Bone marrow (tissue), 2 donors: ENCODE measurements at regions not wholly inside any gene's neighbourhood (a gene's known extent, or its start where the extent isn't known, plus 50 kb on each side); places are given as distances from the start of the nearest gene placed in this dataset.

Experiments used
- DNase-seq, 2 donors: peaks; one replicate each; lab custom pipeline; 2025; lab: John Stamatoyannopoulos, UW

- no peak for DNase-seq
Measured at GRCh38 chr5:1706021-1706420, 93.6 kb downstream of the MRPL36 start.

- no peak for DNase-seq
Measured at GRCh38 chr5:1704676-1705075, 95.0 kb downstream of the MRPL36 start.

GRCh38 chr5:1704266-1704665 lies 95.4 kb downstream of the MRPL36 start:
- DNase-seq = no peak

- no peak for DNase-seq
Measured at GRCh38 chr5:1703352-1704050, 96.1 kb downstream of the MRPL36 start.

GRCh38 chr5:1702318-1702717 lies 97.3 kb downstream of the MRPL36 start:
- DNase-seq = no peak

- no peak for DNase-seq
Measured at GRCh38 chr5:1701884-1702283, 97.8 kb downstream of the MRPL36 start.

- DNase-seq = no peak
Measured at GRCh38 chr5:1701216-1701864, 98.3 kb downstream of the MRPL36 start.

- no peak for DNase-seq
Measured at GRCh38 chr5:1699394-1699793, 100.2 kb downstream of the MRPL36 start.

- no peak for DNase-seq
Measured at GRCh38 chr5:1698589-1699316, 100.9 kb downstream of the MRPL36 start.

GRCh38 chr5:1692381-1692780 lies 107.3 kb downstream of the MRPL36 start:
- DNase-seq = no peak

GRCh38 chr5:1687301-1687970 lies 112.2 kb downstream of the MRPL36 start:
- no peak for DNase-seq

GRCh38 chr5:1686016-1686802 lies 113.4 kb downstream of the MRPL36 start:
- DNase-seq = no peak

- DNase-seq = no peak
Measured at GRCh38 chr5:1685066-1685465, 114.6 kb downstream of the MRPL36 start.

GRCh38 chr5:1681955-1682354 lies 117.7 kb downstream of the MRPL36 start:
- DNase-seq = no peak

GRCh38 chr5:1673042-1673677 lies 126.5 kb downstream of the MRPL36 start:
- no peak for DNase-seq

- DNase-seq = no peak
Measured at GRCh38 chr5:1672396-1672795, 127.2 kb downstream of the MRPL36 start.

GRCh38 chr5:1671351-1671750 lies 128.3 kb downstream of the MRPL36 start:
- no peak for DNase-seq

- DNase-seq = no peak
Measured at GRCh38 chr5:1670351-1670750, 129.3 kb downstream of the MRPL36 start.

GRCh38 chr5:1669276-1670155 lies 130.1 kb downstream of the MRPL36 start:
- no peak for DNase-seq

- no peak for DNase-seq
Measured at GRCh38 chr5:1668141-1668721, 131.4 kb downstream of the MRPL36 start.
